IMR-90 (cell line): ENCODE measurements at regions not wholly inside any gene's neighbourhood (a gene's known extent, or its start where the extent isn't known, plus 50 kb on each side); places are given as distances from the start of the nearest gene placed in this dataset.

Source experiments
- ATAC-seq: fragments of 200-7000 bp; cut with Tn5 transposase; 2 replicates; pipeline ENCODE4 v1.9.1; 2020; ENCODE audit warnings: low read depth, mild to moderate bottlenecking, moderate library complexity
- BruUV-seq: library from RNA; stranded (reverse); fragments of 400-500 nt; replicated peaks from 2 replicates; lab custom pipeline; 2021; lab: Mats Ljungman, UMichigan
- CTCF ChIA-PET: fragments of 300-600 bp; formaldehyde crosslinking; extraction: SDS; loops from one replicate; lab custom pipeline; 2021; ENCODE audit warnings: antibody characterized with exemption; lab: Yijun Ruan, JAX
- POLR2A ChIA-PET: fragments of 300-600 bp; sonication (Branson Sonifier 250); formaldehyde crosslinking; loops from one replicate; lab custom pipeline; 2022; ENCODE audit warnings: antibody characterized with exemption; ENCODE audit not compliant: unreplicated experiment; lab: Charles Lee
- DNase-seq: peaks from one replicate; pipeline ENCODE4 v3.0.0; 2013
- H2AFZ ChIP-seq: replicated peaks from 2 replicates; pipeline ENCODE3; 2013; ENCODE audit warnings: low read length, mild to moderate bottlenecking; ENCODE audit not compliant: poor library complexity
- H2AK5ac ChIP-seq: 2 replicates; pipeline ENCODE4 v1.6.1; 2013; ENCODE audit warnings: low read depth, low read length, inconsistent platforms
- H2AK9ac ChIP-seq: replicated peaks from 2 replicates; pipeline ENCODE3; 2013; ENCODE audit warnings: mild to moderate bottlenecking, low read depth, low read length, moderate library complexity; ENCODE audit not compliant: poor library complexity
- H2BK120ac ChIP-seq: 2 replicates; pipeline ENCODE4 v1.6.1; 2013; ENCODE audit warnings: low read depth, low read length, inconsistent platforms
- H2BK15ac ChIP-seq: 3 replicates; pipeline ENCODE4 v1.6.1; 2013; ENCODE audit warnings: low read depth, low read length, inconsistent platforms
- H2BK20ac ChIP-seq: 2 replicates; pipeline ENCODE4 v1.6.1; 2013; ENCODE audit warnings: low read depth, mild to moderate bottlenecking, inconsistent platforms, low read length, moderate library complexity
- H2BK5ac ChIP-seq: 2 replicates; pipeline ENCODE4 v1.6.1; 2013; ENCODE audit warnings: mild to moderate bottlenecking, low read depth, low read length, inconsistent platforms; ENCODE audit not compliant: poor library complexity, severe bottlenecking
- H3K14ac ChIP-seq: replicated peaks from 2 replicates; pipeline ENCODE4 v1.6.1; 2013; ENCODE audit warnings: low read depth, low read length, inconsistent platforms
- H3K18ac ChIP-seq: 2 replicates; pipeline ENCODE4 v1.6.1; 2013; ENCODE audit warnings: low read depth, low read length, control low read depth
- H3K23ac ChIP-seq: 2 replicates; pipeline ENCODE4 v1.6.1; 2013; ENCODE audit warnings: low read depth, low read length, inconsistent platforms
- H3K27ac ChIP-seq: 2 replicates; pipeline ENCODE4 v1.5.1; 2013; ENCODE audit warnings: mild to moderate bottlenecking, control low read depth, low read length; ENCODE audit not compliant: insufficient read depth
- H3K27me3 ChIP-seq: 2 replicates; pipeline ENCODE4 v1.6.1; 2013; ENCODE audit warnings: low read length; ENCODE audit not compliant: control insufficient read depth, insufficient read depth
- H3K36me3 ChIP-seq: 2 replicates; pipeline ENCODE4 v1.6.1; 2013; ENCODE audit warnings: low read length, mixed read lengths; ENCODE audit not compliant: control insufficient read depth, insufficient read depth
- H3K4ac ChIP-seq: 2 replicates; pipeline ENCODE4 v1.6.1; 2013; ENCODE audit warnings: low read depth, low read length, inconsistent platforms
- H3K4me1 ChIP-seq: 2 replicates; pipeline ENCODE4 v1.6.1; 2013; ENCODE audit warnings: low read length, mixed read lengths; ENCODE audit not compliant: control insufficient read depth, insufficient read depth
- H3K4me2 ChIP-seq: 2 replicates; pipeline ENCODE4 v1.6.1; 2013; ENCODE audit warnings: low read depth, mild to moderate bottlenecking, control low read depth, low read length, moderate library complexity
- H3K4me3 ChIP-seq: 2 replicates; pipeline ENCODE4 v1.5.1; 2013; ENCODE audit warnings: low read depth, mild to moderate bottlenecking, control low read depth, low read length, moderate library complexity; ENCODE audit not compliant: insufficient read depth
- H3K56ac ChIP-seq: 2 replicates; pipeline ENCODE4 v1.6.1; 2013; ENCODE audit warnings: low read length, inconsistent platforms; ENCODE audit not compliant: insufficient read depth; ENCODE audit errors: extremely low read depth
- H3K79me1 ChIP-seq, 2 experiments: 2 replicates each; pipeline ENCODE4 v1.6.1; 2013; ENCODE audit warnings: low read length in 2 of 2, inconsistent platforms in 1 of 2, low read depth in 1 of 2
- H3K9ac ChIP-seq: 2 replicates; pipeline ENCODE4 v1.6.1; 2013; ENCODE audit warnings: low read depth, low read length, control low read depth
- H3K9me1 ChIP-seq: 2 replicates; pipeline ENCODE4 v1.6.1; 2013; ENCODE audit warnings: low read length, inconsistent platforms; ENCODE audit not compliant: insufficient read depth
- H3K9me3 ChIP-seq: 2 replicates; pipeline ENCODE4 v1.6.1; 2013; ENCODE audit warnings: low read length; ENCODE audit not compliant: control insufficient read depth, insufficient read depth
- H4K20me1 ChIP-seq: 2 replicates; pipeline ENCODE4 v1.6.1; 2013; ENCODE audit warnings: low read length, inconsistent platforms; ENCODE audit not compliant: insufficient read depth
- H4K5ac ChIP-seq: 2 replicates; pipeline ENCODE4 v1.6.1; 2013; ENCODE audit warnings: mild to moderate bottlenecking, low read depth, low read length, control low read depth
- H4K8ac ChIP-seq, 2 experiments: 2 replicates each; pipeline ENCODE4 v1.6.1; 2013; ENCODE audit warnings: low read depth in 2 of 2, low read length in 2 of 2, control low read depth in 1 of 2, inconsistent platforms in 1 of 2
- H4K91ac ChIP-seq: 2 replicates; pipeline ENCODE4 v1.6.1; 2013; ENCODE audit warnings: low read depth, low read length, inconsistent platforms; ENCODE audit not compliant: insufficient read depth
- CEBPB ChIP-seq: IDR thresholded peaks from 2 replicates; pipeline ENCODE4 v1.6.1; 2012; ENCODE audit warnings: low read depth, low read length, improper control_type of control experiment
- MAFK ChIP-seq: IDR thresholded peaks from 2 replicates; pipeline ENCODE4 v1.6.1; 2012; ENCODE audit warnings: low read depth, low read length, improper control_type of control experiment
- MXI1 ChIP-seq: IDR thresholded peaks from 2 replicates; pipeline ENCODE4 v1.6.1; 2012; ENCODE audit warnings: low read depth, mild to moderate bottlenecking, low read length, moderate library complexity, borderline replicate concordance
- POLR2A ChIP-seq: IDR thresholded peaks from 2 replicates; pipeline ENCODE4 v1.6.1; 2012; ENCODE audit warnings: mild to moderate bottlenecking, low read depth, low read length
- RCOR1 ChIP-seq: IDR thresholded peaks from 2 replicates; pipeline ENCODE4 v1.6.1; 2012; ENCODE audit warnings: mild to moderate bottlenecking, low read length, improper control_type of control experiment; ENCODE audit not compliant: insufficient replicate concordance
- RFX5 ChIP-seq: IDR thresholded peaks from 2 replicates; pipeline ENCODE4 v1.8.0; 2012; ENCODE audit warnings: low read depth, mild to moderate bottlenecking, low read length, moderate library complexity
- WGBS, 2 experiments: methylation state at CpG; one replicate each; pipeline versions ENCODE4 v1.1.5 to v1.1.7; 2013; ENCODE audit warnings: missing lambda C conversion rate in 2 of 2; ENCODE audit not compliant: insufficient read length in 1 of 2; ENCODE audit errors: extremely low coverage in 2 of 2; 5-methylcytosine and 5-hydroxymethylcytosine counted together
- dilution Hi-C: fragments of 300-500 bp; cut with HindIII; formaldehyde crosslinking; loops from one replicate; pipeline ENCODE4 v1.14.3; 2018; ENCODE audit warnings: low sequenced_read_pairs; ENCODE audit not compliant: unreplicated experiment
- in situ Hi-C: fragments of 300-500 bp; cut with MboI; formaldehyde crosslinking; loops from 3 replicates; pipeline ENCODE4 v1.14.3; 2019; ENCODE audit warnings: low sequenced_read_pairs, inconsistent platforms, mixed read lengths
- intact Hi-C: fragments of 100-400 bp; cut with micrococcal nuclease; formaldehyde crosslinking; loops from 2 replicates; pipeline ENCODE4 v1.10.0; 2022
- TF ChIP-seq, protein P1 (sequence below): conservative IDR thresholded peaks from 2 replicates; pipeline ENCODE4 v1.5.1; 2012; ENCODE audit warnings: mild to moderate bottlenecking, low read depth, low read length, improper control_type of control experiment

GRCh38 chr18:39209173-39209572 lies 1643.6 kb upstream of the CELF4 start:
- H3K23ac ChIP-seq, result no peak overlapping the region
- H2AFZ ChIP-seq, result no peak overlapping the region
- no peak overlapping the region for H3K4ac ChIP-seq
- no peak overlapping the region for H2BK20ac ChIP-seq
- no peaks in the 10 kb centered on the region for H3K27me3 ChIP-seq
- ATAC-seq, result no peak
- ChIA-PET CTCF (no interaction called here), POLR2A (no interaction called here)
- H3K4me3 ChIP-seq, result no peak overlapping the region
- no peaks in the 10 kb centered on the region for H4K20me1 ChIP-seq
- in situ Hi-C loops, result no loop called here
- no TSS peak for BruUV-seq
- H3K9me3 ChIP-seq, result no peaks in the 10 kb centered on the region
- H3K27ac ChIP-seq, result no peak overlapping the region
- dilution Hi-C loops, result no loop called here
- H4K91ac ChIP-seq, result no peak overlapping the region
- no peak overlapping the region for H2BK15ac ChIP-seq
- no peaks in the 10 kb centered on the region for H3K4me1 ChIP-seq
- no peak overlapping the region for H2AK9ac ChIP-seq
- H3K36me3 ChIP-seq, result no peaks in the 10 kb centered on the region
- H2AK5ac ChIP-seq, result no peak overlapping the region
- H4K5ac ChIP-seq, result no peak overlapping the region
- H3K56ac ChIP-seq, result no peak overlapping the region
- TF ChIP-seq MAFK, result no peak
- TF ChIP-seq, protein P1, sequence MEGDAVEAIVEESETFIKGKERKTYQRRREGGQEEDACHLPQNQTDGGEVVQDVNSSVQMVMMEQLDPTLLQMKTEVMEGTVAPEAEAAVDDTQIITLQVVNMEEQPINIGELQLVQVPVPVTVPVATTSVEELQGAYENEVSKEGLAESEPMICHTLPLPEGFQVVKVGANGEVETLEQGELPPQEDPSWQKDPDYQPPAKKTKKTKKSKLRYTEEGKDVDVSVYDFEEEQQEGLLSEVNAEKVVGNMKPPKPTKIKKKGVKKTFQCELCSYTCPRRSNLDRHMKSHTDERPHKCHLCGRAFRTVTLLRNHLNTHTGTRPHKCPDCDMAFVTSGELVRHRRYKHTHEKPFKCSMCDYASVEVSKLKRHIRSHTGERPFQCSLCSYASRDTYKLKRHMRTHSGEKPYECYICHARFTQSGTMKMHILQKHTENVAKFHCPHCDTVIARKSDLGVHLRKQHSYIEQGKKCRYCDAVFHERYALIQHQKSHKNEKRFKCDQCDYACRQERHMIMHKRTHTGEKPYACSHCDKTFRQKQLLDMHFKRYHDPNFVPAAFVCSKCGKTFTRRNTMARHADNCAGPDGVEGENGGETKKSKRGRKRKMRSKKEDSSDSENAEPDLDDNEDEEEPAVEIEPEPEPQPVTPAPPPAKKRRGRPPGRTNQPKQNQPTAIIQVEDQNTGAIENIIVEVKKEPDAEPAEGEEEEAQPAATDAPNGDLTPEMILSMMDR, result no peak
- no peak for TF ChIP-seq POLR2A
- TF ChIP-seq RCOR1, result no peak
- TF ChIP-seq MXI1, result no peak
- no peak for TF ChIP-seq RFX5
- TF ChIP-seq CEBPB, result no peak
- no peak overlapping the region for H2BK5ac ChIP-seq
- no peak for DNase-seq
- no CpG with 5 or more reads among the region's 2 CpGs for WGBS, 2 experiments
- no peaks in the 10 kb centered on the region for H3K9me1 ChIP-seq
- no peak overlapping the region for H3K14ac ChIP-seq
- H3K9ac ChIP-seq, result no peak overlapping the region
- intact Hi-C loops, result no loop called here
- no peak overlapping the region for H4K8ac ChIP-seq
- no peak overlapping the region for H2BK120ac ChIP-seq
- H3K18ac ChIP-seq, result no peak overlapping the region
- no peak overlapping the region for H3K4me2 ChIP-seq
- H3K79me1 ChIP-seq, result no peaks in the 10 kb centered on the region
